ENCODE measurements at regions not wholly inside any gene's neighbourhood (a gene's known extent, or its start where the extent isn't known, plus 50 kb on each side); places are given as distances from the start of the nearest gene placed in this dataset.

GRCh38 chrX:43313035-43313434 lies 343.1 kb upstream of the MAOA start:
- no peak overlapping the region for H2AFZ ChIP-seq (ENCODE audit: low read length)
- CTCF ChIA-PET (ENCODE audit: unreplicated experiment), result no interaction called here
- DNase-seq (ENCODE audit: low spot score), result no peak
- no peaks in the 10 kb centered on the region for H3K36me3 ChIP-seq (ENCODE audit: insufficient read depth, low read length)
- H3K4me3 ChIP-seq (ENCODE audit: low read depth, low read length, poor library complexity, severe bottlenecking), result no peak overlapping the region
- no peak for TF ChIP-seq EZH2phosphoT487 (IDR thresholded peaks at IDR 0.05; ENCODE audit: borderline replicate concordance, low read depth, low read length)
- TF ChIP-seq CTCF (conservative IDR thresholded peaks at IDR 0.05; ENCODE audit: low read length), result no peak
- H3K27ac ChIP-seq (ENCODE audit: low read depth, low read length, poor library complexity, severe bottlenecking), result no peak overlapping the region
- POLR2A ChIA-PET, result no interaction called here
- H3K79me2 ChIP-seq (ENCODE audit: insufficient read depth, low read depth, low read length), result no peaks in the 10 kb centered on the region
- no peak overlapping the region for H3K4me2 ChIP-seq (ENCODE audit: low read length)
- H3K9me3 ChIP-seq (ENCODE audit: low read length), result no peaks in the 10 kb centered on the region
- intact Hi-C loops (cut with micrococcal nuclease; ENCODE audit: unreplicated experiment), result no loop called here
- no TSS peak for BruUV-seq (replicated peaks)
- H3K4me1 ChIP-seq (ENCODE audit: insufficient read depth, low read length, poor library complexity, severe bottlenecking), result no peaks in the 10 kb centered on the region
- no peaks in the 10 kb centered on the region for H4K20me1 ChIP-seq (ENCODE audit: insufficient read depth, low read length)
- no peaks in the 10 kb centered on the region for H3K9me2 ChIP-seq (ENCODE audit: insufficient read depth, low read length)

GRCh38 chrX:43314525-43314924 lies 341.6 kb upstream of the MAOA start:
- no peaks in the 10 kb centered on the region for H3K9me2 ChIP-seq (ENCODE audit: insufficient read depth, low read length)
- no peak overlapping the region for H3K27ac ChIP-seq (ENCODE audit: low read depth, low read length, poor library complexity, severe bottlenecking)
- CTCF ChIA-PET (ENCODE audit: unreplicated experiment), result no interaction called here
- H3K36me3 ChIP-seq (ENCODE audit: insufficient read depth, low read length), result no peaks in the 10 kb centered on the region
- H3K4me1 ChIP-seq (ENCODE audit: insufficient read depth, low read length, poor library complexity, severe bottlenecking), result no peaks in the 10 kb centered on the region
- DNase-seq (ENCODE audit: low spot score), result no peak
- H3K79me2 ChIP-seq (ENCODE audit: insufficient read depth, low read depth, low read length), result no peaks in the 10 kb centered on the region
- H3K4me2 ChIP-seq (ENCODE audit: low read length), result no peak overlapping the region
- no peaks in the 10 kb centered on the region for H3K9me3 ChIP-seq (ENCODE audit: low read length)
- TF ChIP-seq EZH2phosphoT487 (IDR thresholded peaks at IDR 0.05; ENCODE audit: borderline replicate concordance, low read depth, low read length) (no peak), CTCF (conservative IDR thresholded peaks at IDR 0.05; ENCODE audit: low read length) (no peak)
- intact Hi-C loops (cut with micrococcal nuclease; ENCODE audit: unreplicated experiment), result no loop called here
- BruUV-seq (replicated peaks), result no TSS peak
- no peak overlapping the region for H2AFZ ChIP-seq (ENCODE audit: low read length)
- POLR2A ChIA-PET, result no interaction called here
- no peaks in the 10 kb centered on the region for H4K20me1 ChIP-seq (ENCODE audit: insufficient read depth, low read length)
- no peak overlapping the region for H3K4me3 ChIP-seq (ENCODE audit: low read depth, low read length, poor library complexity, severe bottlenecking)

GRCh38 chrX:43315622-43316021 lies 340.5 kb upstream of the MAOA start:
- CTCF ChIA-PET (ENCODE audit: unreplicated experiment), result no interaction called here
- no TSS peak for BruUV-seq (replicated peaks)
- POLR2A ChIA-PET, result no interaction called here
- TF ChIP-seq EZH2phosphoT487 (IDR thresholded peaks at IDR 0.05; ENCODE audit: borderline replicate concordance, low read depth, low read length), result no peak
- TF ChIP-seq CTCF (conservative IDR thresholded peaks at IDR 0.05; ENCODE audit: low read length), result no peak
- Histone ChIP-seq H2AFZ (ENCODE audit: low read length) (no peak overlapping the region), H3K4me2 (ENCODE audit: low read length) (no peak overlapping the region), H3K79me2 (ENCODE audit: insufficient read depth, low read depth, low read length) (no peaks in the 10 kb centered on the region), H4K20me1 (ENCODE audit: insufficient read depth, low read length) (no peaks in the 10 kb centered on the region), H3K4me3 (ENCODE audit: low read depth, low read length, poor library complexity, severe bottlenecking) (no peak overlapping the region), H3K27ac (ENCODE audit: low read depth, low read length, poor library complexity, severe bottlenecking) (no peak overlapping the region), H3K9me2 (ENCODE audit: insufficient read depth, low read length) (no peaks in the 10 kb centered on the region), H3K9me3 (ENCODE audit: low read length) (no peaks in the 10 kb centered on the region), H3K4me1 (ENCODE audit: insufficient read depth, low read length, poor library complexity, severe bottlenecking) (no peaks in the 10 kb centered on the region), H3K36me3 (ENCODE audit: insufficient read depth, low read length) (no peaks in the 10 kb centered on the region)
- intact Hi-C loops (cut with micrococcal nuclease; ENCODE audit: unreplicated experiment), result no loop called here
- no peak for DNase-seq (ENCODE audit: low spot score)
